ENCODE measurements at regions not wholly inside any gene's neighbourhood (a gene's known extent, or its start where the extent isn't known, plus 50 kb on each side); places are given as distances from the start of the nearest gene placed in this dataset.

DNA sequence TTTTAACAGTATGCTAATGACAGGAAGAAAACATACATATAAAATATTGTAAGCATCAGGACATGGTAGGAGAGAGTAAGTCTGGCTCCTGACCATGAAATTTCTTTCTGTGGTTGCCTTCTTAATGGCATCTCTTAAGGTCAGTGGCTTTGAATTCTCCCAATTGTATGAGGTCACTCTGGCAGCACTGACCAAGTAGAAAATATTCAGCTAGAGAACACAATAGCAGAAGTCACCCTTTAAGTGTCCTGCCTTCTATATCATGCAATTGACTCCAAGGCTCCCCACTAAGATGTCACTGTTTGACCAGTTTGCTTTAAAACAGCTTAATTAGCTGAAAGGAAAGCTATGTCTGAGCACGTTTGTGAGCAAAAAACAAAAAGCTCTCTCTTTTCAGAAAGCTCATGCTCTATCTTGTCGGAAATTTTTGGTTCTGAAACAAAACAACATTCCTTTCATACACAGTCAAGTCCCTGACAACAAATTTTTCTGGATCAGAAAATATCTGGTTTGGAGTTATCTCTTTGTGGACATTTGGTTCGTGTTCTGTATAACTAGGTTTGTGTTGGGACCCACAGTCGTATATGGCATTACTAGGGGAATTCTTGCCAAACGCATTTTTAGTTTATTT lies 120.9 kb upstream of the IFNGR1 start:
- TF ChIP-seq, protein P1, sequence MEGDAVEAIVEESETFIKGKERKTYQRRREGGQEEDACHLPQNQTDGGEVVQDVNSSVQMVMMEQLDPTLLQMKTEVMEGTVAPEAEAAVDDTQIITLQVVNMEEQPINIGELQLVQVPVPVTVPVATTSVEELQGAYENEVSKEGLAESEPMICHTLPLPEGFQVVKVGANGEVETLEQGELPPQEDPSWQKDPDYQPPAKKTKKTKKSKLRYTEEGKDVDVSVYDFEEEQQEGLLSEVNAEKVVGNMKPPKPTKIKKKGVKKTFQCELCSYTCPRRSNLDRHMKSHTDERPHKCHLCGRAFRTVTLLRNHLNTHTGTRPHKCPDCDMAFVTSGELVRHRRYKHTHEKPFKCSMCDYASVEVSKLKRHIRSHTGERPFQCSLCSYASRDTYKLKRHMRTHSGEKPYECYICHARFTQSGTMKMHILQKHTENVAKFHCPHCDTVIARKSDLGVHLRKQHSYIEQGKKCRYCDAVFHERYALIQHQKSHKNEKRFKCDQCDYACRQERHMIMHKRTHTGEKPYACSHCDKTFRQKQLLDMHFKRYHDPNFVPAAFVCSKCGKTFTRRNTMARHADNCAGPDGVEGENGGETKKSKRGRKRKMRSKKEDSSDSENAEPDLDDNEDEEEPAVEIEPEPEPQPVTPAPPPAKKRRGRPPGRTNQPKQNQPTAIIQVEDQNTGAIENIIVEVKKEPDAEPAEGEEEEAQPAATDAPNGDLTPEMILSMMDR (IDR thresholded peaks at IDR 0.05): no peak
- no peak for ATAC-seq (ENCODE audit: low FRiP score)
- no peak for DNase-seq (ENCODE audit: low spot score)

DNA sequence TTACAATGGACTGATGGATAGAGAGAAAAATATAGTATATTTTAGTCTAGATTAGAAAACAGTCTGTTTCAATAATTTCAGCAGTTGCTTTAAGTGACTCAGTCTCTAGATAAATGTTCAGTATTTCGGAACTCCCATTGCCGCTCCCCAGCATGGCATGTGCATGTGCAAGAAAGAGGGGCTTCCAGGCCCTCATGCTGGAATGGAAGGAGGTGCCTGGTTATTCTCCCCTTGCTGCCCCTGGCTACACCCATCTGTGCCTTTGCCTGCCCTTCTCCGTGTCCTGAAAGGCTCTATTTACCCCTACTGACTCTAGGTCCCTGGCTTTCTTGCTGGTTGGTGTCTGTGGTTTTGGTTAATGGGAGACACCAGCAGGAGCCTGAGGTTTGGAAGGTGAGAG lies 115.7 kb upstream of the IFNGR1 start:
- TF ChIP-seq, protein P1 (IDR thresholded peaks at IDR 0.05): no peak
- no peak for DNase-seq (ENCODE audit: low spot score)
- no peak for ATAC-seq (ENCODE audit: low FRiP score)

DNA sequence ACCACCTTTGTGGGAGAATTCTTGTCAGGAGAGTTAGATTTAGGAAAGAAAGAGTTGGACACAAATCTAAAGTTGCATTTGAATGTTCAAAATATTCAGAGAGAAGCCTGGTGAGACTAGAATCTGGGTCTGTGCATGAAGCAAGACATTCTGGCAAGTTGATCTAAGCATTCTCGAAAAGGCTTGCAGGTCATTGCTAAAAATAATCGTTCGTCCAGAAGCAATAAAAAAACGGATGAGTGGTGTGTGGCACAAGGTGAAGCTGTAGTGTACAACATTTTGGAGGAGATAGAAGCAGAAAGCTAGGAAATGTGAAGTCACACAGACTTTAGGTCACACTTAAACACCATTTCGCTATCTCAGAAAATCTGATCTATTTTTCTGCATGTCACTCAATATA lies 114.9 kb upstream of the IFNGR1 start:
- TF ChIP-seq, protein P1 (IDR thresholded peaks at IDR 0.05): no peak
- no peak for ATAC-seq (ENCODE audit: low FRiP score)
- DNase-seq (ENCODE audit: low spot score): no peak

DNA sequence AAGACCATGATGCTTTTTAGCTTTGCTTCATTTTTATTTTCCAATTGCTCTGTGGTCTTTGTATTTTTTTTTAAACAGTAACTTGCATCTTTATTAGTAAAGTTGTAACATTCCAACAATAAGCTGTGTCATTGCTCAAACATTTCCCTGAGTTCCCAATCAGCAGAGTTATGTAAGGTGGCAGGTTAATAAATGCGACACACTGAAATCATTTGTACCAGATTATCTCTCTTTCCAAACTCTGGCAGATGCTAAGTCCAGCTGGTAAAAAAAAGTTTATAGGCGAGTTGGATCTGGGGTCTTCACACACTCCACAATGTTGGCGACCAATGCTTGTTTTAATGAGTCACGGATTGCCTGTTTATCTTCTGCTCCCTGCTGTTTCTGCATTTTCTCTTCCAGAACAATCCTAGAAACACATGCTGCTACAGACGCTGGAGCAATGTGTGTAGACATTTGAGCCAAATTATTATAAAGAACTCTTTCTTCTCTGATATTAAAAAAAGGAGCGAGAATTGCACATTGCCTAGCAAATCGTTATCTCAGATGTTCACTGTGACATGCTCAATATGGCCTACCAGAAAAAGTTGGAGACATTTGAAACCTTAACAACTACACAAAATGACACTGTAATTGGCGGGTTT lies 113.6 kb upstream of the IFNGR1 start:
- no peak for ATAC-seq (ENCODE audit: low FRiP score)
- TF ChIP-seq, protein P1 (IDR thresholded peaks at IDR 0.05): no peak
- no peak for DNase-seq (ENCODE audit: low spot score)

DNA sequence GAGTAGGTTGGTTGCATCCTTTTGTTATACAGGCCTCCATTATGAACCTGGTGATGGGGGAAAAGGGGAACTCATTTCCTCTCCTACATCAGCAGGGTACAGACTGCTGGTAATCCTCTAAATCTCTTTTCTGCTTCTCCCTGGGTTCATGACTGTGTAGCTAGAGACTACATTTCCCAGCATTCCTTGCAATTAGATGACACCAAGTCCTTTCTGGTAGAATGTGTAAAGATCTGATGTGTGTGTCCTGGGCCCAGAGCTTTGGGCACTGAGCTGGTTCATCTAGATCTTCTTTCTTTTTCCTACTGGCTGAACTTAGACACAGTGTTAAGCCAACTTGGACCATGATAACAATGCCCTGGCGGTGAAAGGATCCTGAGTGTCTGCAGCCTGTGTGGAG lies 104.7 kb upstream of the IFNGR1 start:
- ATAC-seq (ENCODE audit: low FRiP score): no peak
- DNase-seq (ENCODE audit: low spot score): no peak
- TF ChIP-seq, protein P1 (IDR thresholded peaks at IDR 0.05): no peak

DNA sequence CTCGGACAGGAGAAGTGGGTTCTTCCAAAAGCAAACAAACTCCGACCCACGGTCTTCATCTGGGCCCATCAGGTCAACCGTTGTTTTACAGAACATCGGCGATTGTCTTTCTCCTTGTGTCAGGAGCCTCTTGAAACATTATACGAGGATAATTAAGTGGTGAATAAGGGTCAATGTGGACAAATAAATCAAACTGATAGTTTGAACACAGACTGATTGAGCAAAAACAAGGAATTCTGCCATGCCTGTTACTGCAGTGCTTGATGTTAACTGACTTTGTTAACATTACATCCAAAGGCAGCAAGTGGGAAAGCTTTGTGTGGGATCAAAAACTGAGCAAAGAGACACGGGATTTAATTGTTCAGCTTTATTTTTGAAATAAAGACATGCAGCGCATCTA lies 101.1 kb upstream of the IFNGR1 start:
- DNase-seq (ENCODE audit: low spot score): no peak
- TF ChIP-seq, protein P1 (IDR thresholded peaks at IDR 0.05): no peak
- ATAC-seq (ENCODE audit: low FRiP score): no peak

DNA sequence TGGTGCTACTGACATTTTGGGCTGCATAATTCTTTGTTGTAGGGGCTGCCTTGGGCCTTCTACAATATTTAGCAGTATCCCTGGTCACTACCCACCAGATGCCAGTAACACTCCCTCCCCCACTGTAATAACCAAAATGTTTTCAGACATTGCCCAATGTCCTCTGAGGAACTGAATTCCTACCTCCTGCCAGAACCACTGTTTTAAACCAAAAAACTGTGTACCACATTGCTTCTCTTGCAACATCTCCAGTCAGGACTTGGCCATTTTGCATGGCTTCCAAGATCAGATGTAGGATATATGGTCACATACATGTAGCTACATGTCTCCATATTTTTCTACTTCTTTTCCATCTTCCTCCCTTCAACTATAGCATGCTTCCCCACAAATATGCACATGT lies 97.4 kb upstream of the IFNGR1 start:
- TF ChIP-seq, protein P1 (IDR thresholded peaks at IDR 0.05): no peak
- DNase-seq (ENCODE audit: low spot score): no peak
- no peak for ATAC-seq (ENCODE audit: low FRiP score)

Data from omental fat pad (tissue), 3 donors.